Parathyroid adenoma (tissue), 2 donors: ENCODE measurements at regions not wholly inside any gene's neighbourhood (a gene's known extent, or its start where the extent isn't known, plus 50 kb on each side); places are given as distances from the start of the nearest gene placed in this dataset.

Experiments
- H2AFZ ChIP-seq: fragments of 300-600 bp; sonication (generic); one replicate; pipeline ENCODE4 v1.7.0; 2017; ENCODE audit warnings: antibody characterized with exemption, mild to moderate bottlenecking
- H3K27ac ChIP-seq: fragments of 300-600 bp; sonication (generic); one replicate; pipeline ENCODE4 v1.7.0; 2017
- H3K27me3 ChIP-seq: fragments of 300-600 bp; sonication (generic); one replicate; pipeline ENCODE4 v1.7.0; 2017; ENCODE audit warnings: low read length; ENCODE audit not compliant: control insufficient read depth, insufficient read depth
- H3K36me3 ChIP-seq: fragments of 300-600 bp; sonication (generic); one replicate; pipeline ENCODE4 v1.7.0; 2017; ENCODE audit warnings: low read length; ENCODE audit not compliant: control insufficient read depth, insufficient read depth
- H3K4me1 ChIP-seq: fragments of 300-600 bp; sonication (generic); one replicate; pipeline ENCODE4 v1.7.0; 2017; ENCODE audit warnings: control low read depth
- H3K4me2 ChIP-seq: fragments of 300-600 bp; sonication (generic); one replicate; pipeline ENCODE4 v1.7.0; 2017; ENCODE audit warnings: low read length
- H3K4me3 ChIP-seq: fragments of 300-600 bp; sonication (generic); one replicate; pipeline ENCODE4 v1.7.0; 2017; ENCODE audit warnings: low read depth, low read length
- H3K79me2 ChIP-seq: fragments of 300-600 bp; sonication (generic); one replicate; pipeline ENCODE4 v1.7.0; 2017; ENCODE audit warnings: control low read depth
- H3K9ac ChIP-seq: fragments of 300-600 bp; sonication (generic); one replicate; pipeline ENCODE4 v1.7.0; 2017; ENCODE audit warnings: mild to moderate bottlenecking
- H3K9me3 ChIP-seq: fragments of 300-600 bp; sonication (generic); one replicate; pipeline ENCODE4 v1.7.0; 2017; ENCODE audit warnings: low read length; ENCODE audit not compliant: control insufficient read depth
- TF ChIP-seq, protein P1 (sequence below): fragments of 300-600 bp; sonication (generic); IDR thresholded peaks from one replicate; pipeline ENCODE4 v1.7.0; 2017; ENCODE audit warnings: antibody characterized with exemption, mild to moderate bottlenecking
- donor health status: primary hyperparathyroidism.

DNA sequence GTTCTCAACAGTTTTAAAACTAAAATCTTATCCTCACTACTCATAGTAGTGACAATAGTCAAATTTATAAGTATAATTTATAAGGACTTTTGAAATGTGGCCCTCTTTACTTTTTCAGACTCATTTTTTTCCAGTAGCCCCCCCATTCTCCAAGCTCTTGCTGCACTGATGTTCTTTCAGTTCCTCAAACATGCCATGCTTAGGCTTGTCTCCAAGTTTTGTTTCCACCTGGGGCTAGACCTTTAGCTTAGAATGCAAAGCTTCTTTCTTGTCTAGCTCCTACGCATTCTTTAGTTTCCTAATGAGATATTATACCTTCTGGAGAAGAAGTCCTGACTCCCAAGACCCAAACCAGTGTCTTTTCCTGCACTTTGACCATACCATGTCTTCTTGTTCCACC is 222.6 kb downstream of the NOL4 start:
- TF ChIP-seq, protein P1, sequence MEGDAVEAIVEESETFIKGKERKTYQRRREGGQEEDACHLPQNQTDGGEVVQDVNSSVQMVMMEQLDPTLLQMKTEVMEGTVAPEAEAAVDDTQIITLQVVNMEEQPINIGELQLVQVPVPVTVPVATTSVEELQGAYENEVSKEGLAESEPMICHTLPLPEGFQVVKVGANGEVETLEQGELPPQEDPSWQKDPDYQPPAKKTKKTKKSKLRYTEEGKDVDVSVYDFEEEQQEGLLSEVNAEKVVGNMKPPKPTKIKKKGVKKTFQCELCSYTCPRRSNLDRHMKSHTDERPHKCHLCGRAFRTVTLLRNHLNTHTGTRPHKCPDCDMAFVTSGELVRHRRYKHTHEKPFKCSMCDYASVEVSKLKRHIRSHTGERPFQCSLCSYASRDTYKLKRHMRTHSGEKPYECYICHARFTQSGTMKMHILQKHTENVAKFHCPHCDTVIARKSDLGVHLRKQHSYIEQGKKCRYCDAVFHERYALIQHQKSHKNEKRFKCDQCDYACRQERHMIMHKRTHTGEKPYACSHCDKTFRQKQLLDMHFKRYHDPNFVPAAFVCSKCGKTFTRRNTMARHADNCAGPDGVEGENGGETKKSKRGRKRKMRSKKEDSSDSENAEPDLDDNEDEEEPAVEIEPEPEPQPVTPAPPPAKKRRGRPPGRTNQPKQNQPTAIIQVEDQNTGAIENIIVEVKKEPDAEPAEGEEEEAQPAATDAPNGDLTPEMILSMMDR: no peak
- Histone ChIP-seq H3K27me3 (no peaks in the 10 kb centered on the region), H3K79me2 (no peaks in the 10 kb centered on the region), H3K9me3 (no peaks in the 10 kb centered on the region), H3K4me3 (no peak overlapping the region), H2AFZ (no peak overlapping the region), H3K9ac (no peak overlapping the region), H3K4me2 (no peak overlapping the region), H3K4me1 (no peaks in the 10 kb centered on the region), H3K36me3 (no peaks in the 10 kb centered on the region), H3K27ac (no peak overlapping the region)

DNA sequence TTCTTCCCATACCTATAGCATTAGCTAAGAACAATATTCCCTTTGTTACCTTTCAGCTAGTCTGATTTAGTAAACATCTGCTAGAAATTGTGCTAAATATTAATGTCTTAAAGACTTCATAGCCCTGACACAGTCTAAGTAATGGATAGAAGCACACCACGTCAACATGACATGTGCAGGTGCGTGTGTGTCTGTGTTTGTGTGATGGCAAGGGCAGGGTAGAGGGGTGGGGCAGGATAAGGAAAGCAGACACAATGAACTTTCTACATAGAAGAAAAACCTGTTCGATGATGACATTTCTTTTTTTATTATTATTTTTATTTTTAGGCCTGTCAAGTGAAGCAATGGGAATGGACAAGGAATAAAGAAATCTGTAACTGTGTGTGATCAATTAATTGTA is 223.3 kb downstream of the NOL4 start:
- Histone ChIP-seq H3K4me1 (no peaks in the 10 kb centered on the region), H3K36me3 (no peaks in the 10 kb centered on the region), H3K79me2 (no peaks in the 10 kb centered on the region), H3K9ac (no peak overlapping the region), H3K4me3 (no peak overlapping the region), H3K9me3 (no peaks in the 10 kb centered on the region), H2AFZ (no peak overlapping the region), H3K27ac (no peak overlapping the region), H3K27me3 (no peaks in the 10 kb centered on the region), H3K4me2 (no peak overlapping the region)
- TF ChIP-seq, protein P1: no peak

DNA sequence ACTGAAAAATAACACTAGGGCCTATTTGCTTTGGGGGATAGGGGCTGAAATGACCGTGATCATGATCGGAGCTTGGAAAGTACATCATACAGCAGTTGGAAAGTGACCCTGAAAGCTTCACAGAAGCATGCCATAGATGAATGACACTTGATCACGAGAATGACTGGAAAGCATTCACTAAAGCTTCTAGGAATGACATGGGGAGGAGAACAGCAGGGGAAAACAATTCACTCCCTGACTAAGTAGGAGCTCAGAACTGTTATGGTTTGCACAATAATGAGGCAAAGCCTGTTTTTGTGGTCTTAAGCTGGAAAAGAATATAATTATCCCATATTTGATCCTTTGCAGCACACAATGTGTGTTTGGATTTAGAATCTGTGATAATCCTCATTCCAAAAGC is 237.5 kb downstream of the NOL4 start:
- no peaks in the 10 kb centered on the region for H3K36me3 ChIP-seq
- H3K9me3 ChIP-seq: no peaks in the 10 kb centered on the region
- TF ChIP-seq, protein P1: no peak
- no peak overlapping the region for H3K9ac ChIP-seq
- no peak overlapping the region for H2AFZ ChIP-seq
- H3K27me3 ChIP-seq: no peaks in the 10 kb centered on the region
- H3K4me2 ChIP-seq: no peak overlapping the region
- no peak overlapping the region for H3K4me3 ChIP-seq
- no peak overlapping the region for H3K27ac ChIP-seq
- H3K79me2 ChIP-seq: no peaks in the 10 kb centered on the region
- H3K4me1 ChIP-seq: no peaks in the 10 kb centered on the region

DNA sequence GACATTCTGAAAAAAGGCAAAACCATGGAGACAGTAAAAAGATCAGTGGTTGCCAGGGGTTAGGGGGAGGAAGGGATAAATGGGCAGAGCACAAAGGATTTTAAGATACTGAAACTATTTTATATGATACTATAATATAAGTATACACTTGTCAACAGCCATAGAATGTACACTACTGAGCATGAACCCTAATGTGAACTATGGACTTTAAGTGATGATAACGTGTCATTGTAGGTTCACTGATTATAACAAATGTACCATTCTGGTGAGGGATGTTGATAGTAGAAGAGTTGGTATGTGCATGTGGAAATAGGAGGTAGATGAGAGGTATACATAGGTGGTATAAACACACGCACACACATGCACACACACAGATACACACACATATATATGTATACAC is 241.6 kb downstream of the NOL4 start:
- Histone ChIP-seq H3K4me1 (no peaks in the 10 kb centered on the region), H3K9me3 (no peaks in the 10 kb centered on the region), H3K79me2 (no peaks in the 10 kb centered on the region), H2AFZ (no peak overlapping the region), H3K9ac (no peak overlapping the region), H3K4me3 (no peak overlapping the region), H3K27me3 (no peaks in the 10 kb centered on the region), H3K36me3 (no peaks in the 10 kb centered on the region), H3K4me2 (no peak overlapping the region), H3K27ac (no peak overlapping the region)
- TF ChIP-seq, protein P1: no peak

DNA sequence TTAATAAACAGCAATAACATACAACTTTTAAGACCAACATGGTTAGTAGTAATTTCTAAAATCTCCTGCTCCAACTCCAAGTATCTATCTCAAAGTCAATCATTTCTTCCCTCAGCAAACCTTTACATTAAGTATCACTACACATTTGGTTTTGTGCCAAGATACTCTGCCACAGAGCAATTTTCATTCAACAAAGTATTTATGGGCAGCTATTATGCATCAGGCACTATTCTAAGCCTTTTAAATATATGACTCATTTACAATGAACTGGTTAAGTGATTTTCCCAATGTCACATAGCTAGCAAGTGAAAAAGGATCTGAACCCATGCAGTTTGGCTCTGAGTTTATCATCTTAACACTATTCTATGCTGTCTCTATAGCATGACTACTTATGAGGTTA is 264.3 kb downstream of the NOL4 start:
- Histone ChIP-seq H3K4me1 (no peaks in the 10 kb centered on the region), H3K79me2 (no peaks in the 10 kb centered on the region), H3K27me3 (no peaks in the 10 kb centered on the region), H3K4me2 (no peak overlapping the region), H3K36me3 (no peaks in the 10 kb centered on the region), H3K9me3 (no peaks in the 10 kb centered on the region), H3K27ac (no peak overlapping the region), H3K4me3 (no peak overlapping the region), H3K9ac (no peak overlapping the region), H2AFZ (no peak overlapping the region)
- TF ChIP-seq, protein P1: no peak
